OCI-M2 (cell line): ENCODE measurements at regions not wholly inside any gene's neighbourhood (a gene's known extent, or its start where the extent isn't known, plus 50 kb on each side); places are given as distances from the start of the nearest gene placed in this dataset.

Experiments
- DNase-seq: peaks from one replicate; lab custom pipeline; 2025; ENCODE audit not compliant: unreplicated experiment; lab: John Stamatoyannopoulos, UW

DNA sequence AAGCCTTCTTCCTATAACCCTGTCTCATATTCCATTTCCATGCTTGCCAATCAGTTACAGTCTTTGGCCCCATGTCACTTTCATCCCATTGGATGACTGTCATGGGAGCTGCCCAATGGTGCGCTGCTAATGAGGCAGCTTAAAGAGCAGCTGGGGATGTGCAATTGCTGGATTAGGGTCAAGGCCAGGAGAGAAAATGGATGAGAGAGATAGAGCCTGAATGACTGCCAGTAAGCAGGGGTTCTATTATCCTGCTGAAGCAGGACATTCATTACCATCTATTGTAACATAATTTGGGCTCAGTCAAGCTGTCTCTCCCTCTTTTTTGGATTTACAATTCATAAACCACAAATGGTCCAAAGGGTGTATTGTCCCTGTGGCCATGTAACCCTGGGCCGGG is 909.0 kb downstream of the CENPC start:
- no peak for DNase-seq

DNA sequence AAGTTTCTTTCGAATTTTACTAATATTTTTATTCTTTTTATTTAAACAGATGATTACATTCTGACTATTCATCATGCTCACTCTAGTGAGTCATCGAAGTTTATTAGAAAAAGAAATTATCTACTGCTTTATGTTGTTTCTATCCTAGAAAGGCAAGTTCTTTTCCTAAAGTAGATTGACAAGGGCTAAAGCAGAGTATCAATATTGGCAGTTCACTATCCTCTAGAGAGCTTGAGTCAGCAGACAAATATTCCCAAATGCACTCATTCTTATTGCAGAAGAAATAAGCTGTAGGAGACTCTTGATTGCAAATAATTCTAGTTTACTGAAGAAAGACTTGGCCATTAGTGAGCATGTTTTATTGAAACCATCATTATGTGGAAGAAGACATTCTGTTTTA is 911.8 kb downstream of the CENPC start:
- no peak for DNase-seq

- no peak for DNase-seq
Observed at GRCh38 chr4:66629927-66630326, 915.4 kb downstream of the CENPC start.

DNA sequence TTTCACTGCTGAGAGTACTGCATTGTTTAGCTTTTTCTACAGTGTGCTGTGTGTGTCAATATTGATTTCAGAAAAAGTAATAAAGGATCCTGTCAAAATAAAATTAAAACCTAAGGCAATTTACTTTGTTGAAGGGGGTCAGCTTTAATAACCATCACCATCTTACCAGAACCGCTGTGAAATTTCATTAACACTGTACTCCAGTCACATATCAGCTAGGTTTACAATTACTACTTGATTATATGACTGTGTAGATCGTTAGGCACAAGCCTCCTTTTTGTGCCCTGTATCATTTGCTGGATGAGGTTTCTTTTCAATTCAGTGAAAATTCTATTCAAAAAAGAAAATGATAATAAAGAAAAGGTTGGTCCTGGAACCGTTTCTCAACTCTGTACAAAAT is 917.2 kb downstream of the CENPC start:
- DNase-seq = no peak

DNA sequence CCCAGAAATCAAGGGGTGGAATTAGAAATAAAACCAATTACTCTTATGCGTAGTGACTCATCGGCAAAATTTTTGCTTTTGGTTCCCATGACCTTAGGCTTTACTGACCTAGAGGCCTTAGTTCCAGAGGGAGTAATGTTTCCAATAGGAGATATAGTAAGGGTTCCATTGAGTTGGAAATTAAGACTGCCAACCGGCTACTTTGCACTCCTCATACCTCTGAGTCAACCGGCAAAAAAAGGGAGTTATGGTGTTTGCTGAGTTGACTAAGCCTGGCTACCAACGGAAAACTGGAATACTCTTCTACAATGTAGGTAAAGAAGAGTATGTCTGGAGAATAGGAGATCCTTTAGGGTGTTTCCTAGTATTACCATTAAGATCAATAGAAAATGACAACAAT is 919.8 kb downstream of the CENPC start:
- no peak for DNase-seq

- DNase-seq = no peak
Observed at GRCh38 chr4:66613591-66613990, 931.7 kb downstream of the CENPC start.

- no peak for DNase-seq
Observed at GRCh38 chr4:66609014-66609413, 936.3 kb downstream of the CENPC start.

GRCh38 chr4:66606908-66607307 is 936.6 kb upstream of the EPHA5 start:
- DNase-seq = no peak

DNA sequence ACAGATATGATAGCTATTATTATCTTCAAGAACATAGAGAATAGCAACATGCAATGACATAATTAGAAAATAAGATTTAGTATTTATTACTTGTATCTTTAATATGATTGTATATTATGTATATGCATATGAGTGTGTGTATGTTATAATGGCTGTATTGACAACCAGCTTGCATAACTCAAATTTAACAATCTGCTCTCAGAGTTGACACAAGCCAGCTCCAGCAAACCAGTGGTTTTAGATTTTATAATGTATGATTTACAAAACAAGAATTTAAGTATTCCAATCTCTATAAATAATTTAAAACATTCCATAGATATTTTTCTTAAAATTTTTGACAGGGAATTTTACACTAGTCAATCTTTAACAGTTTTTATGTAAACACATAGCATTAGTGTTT is 935.9 kb upstream of the EPHA5 start:
- DNase-seq = no peak

DNA sequence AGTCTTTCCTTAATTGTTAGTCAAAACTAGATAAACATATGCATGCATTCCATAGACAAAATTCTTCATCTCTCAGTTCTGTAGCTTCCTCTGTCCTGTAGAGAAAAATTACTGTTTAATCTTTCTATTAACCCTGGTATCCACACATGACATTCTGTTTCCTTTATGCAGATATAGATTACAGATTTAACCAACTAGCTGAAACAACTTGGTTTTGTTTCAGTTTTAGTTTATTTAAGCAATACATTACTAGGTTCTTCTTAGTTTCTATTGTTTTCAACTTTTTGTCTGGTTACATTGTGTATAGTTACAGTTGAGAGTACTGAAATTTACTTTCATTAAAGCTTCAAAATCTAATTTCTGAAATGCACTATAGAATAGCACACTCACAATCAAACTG is 933.9 kb upstream of the EPHA5 start:
- DNase-seq = no peak

- DNase-seq = no peak
Observed at GRCh38 chr4:66602622-66603021, 932.3 kb upstream of the EPHA5 start.

- DNase-seq = no peak
Observed at GRCh38 chr4:66591968-66592367, 921.7 kb upstream of the EPHA5 start.

GRCh38 chr4:66590488-66591215 is 920.4 kb upstream of the EPHA5 start:
- no peak for DNase-seq

GRCh38 chr4:66589183-66589582 is 918.9 kb upstream of the EPHA5 start:
- no peak for DNase-seq

GRCh38 chr4:66585767-66586166 is 915.5 kb upstream of the EPHA5 start:
- DNase-seq = no peak

DNA sequence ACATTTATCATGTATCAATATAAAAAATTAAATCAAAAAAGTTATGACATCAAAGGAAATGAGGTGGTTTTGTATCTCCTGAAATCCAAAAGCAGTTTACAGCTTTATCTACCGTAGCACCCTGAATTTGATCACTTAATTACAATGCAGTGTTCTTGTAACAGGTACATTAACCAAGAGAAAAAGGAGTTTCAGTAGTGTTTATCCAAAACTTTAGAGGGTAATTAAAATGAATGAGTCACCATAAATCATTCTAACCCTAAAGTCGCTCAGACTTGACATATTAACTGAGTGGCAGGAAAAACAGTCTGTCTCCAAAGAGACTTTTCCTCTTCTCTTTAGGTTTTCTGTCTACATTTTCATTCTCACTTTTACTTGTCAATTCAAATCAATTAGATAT is 907.6 kb upstream of the EPHA5 start:
- no peak for DNase-seq

DNA sequence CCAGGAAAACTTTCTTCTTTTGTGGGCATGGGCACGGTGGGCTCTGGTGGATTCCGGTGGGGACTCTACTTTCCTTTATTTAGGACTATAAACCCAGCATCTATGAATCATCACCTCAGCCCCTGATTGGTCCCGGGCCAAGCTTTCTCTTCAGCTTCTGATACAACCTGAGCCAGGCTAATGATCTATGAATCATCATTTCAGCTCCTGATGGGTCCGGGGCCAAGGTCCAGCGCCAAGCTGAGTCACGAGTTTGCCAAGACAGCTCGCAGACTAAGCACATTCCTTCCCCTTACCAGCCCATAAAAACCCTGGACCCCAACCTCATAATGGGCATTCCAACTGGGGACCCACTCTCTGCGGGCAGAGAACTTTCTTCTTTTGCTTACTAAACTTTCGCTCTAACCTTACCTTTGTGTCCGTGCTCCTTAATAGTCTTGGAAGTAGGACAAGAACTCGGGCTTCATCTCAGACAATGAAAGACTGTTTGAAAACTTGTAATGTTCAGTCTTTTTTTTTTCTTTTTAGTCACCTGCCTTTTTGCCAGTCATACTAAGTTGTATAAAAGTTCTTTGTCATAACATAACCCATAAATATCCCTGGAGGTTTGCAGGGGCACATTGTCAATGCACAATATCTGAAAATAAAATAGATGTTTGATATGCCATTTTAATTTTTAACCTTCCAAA is 904.9 kb upstream of the EPHA5 start:
- no peak for DNase-seq

- DNase-seq = no peak
Observed at GRCh38 chr4:66574145-66574978, 904.1 kb upstream of the EPHA5 start.

GRCh38 chr4:66572949-66573348 is 902.7 kb upstream of the EPHA5 start:
- DNase-seq = no peak

DNA sequence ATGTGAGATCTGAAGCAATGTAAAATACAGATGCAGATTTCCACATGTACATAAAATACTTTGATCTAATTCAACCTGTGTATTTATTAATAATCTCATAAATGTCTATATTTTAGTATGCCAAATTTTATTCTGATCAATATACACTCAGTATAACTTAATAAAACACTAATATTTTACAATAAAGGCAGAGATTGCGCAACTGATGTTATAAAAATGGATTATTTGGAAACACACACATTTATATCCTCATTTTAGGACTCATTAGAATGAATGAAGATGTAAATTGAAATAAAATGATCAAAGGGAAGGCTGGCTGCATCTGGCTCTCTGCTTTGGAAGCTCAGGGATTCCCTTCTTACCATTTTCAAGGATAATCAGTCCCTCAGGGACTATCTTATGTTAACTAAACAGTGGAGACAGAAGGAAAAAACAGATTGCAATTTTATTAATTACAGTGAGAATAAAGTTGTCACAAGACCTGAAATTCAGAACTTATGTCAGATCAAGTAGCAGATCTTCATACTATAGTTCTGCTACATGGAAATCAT is 900.9 kb upstream of the EPHA5 start:
- no peak for DNase-seq

- no peak for DNase-seq
Observed at GRCh38 chr4:66569228-66569627, 898.9 kb upstream of the EPHA5 start.

- no peak for DNase-seq
Observed at GRCh38 chr4:66568431-66568830, 898.1 kb upstream of the EPHA5 start.
